Inflammatory macrophage treated with lipopolysaccharide for 4 hours (primary cell): ENCODE measurements at regions not wholly inside any gene's neighbourhood (a gene's known extent, or its start where the extent isn't known, plus 50 kb on each side); places are given as distances from the start of the nearest gene placed in this dataset.
"Not testable (repeated sequence)": the region's sequence is repeated elsewhere in the genome, so short reads cannot be mapped to it uniquely, and the experiment has no call there.

ENCODE experiments used
- DNase-seq: peaks from one replicate; pipeline ENCODE4 v3.0.0-alpha.2; 2020

GRCh38 chr5:160479220-160479619 lies 57.6 kb downstream of the PTTG1 start:
- DNase-seq = no peak

- DNase-seq = no peak
Measured at GRCh38 chr5:160479926-160480325, 58.3 kb downstream of the PTTG1 start.

- no peak for DNase-seq
Measured at GRCh38 chr5:160480652-160481051, 59.0 kb downstream of the PTTG1 start.

- no peak for DNase-seq
Measured at GRCh38 chr5:160484678-160485077, 63.0 kb downstream of the PTTG1 start.

GRCh38 chr5:160485364-160485969 lies 63.8 kb downstream of the PTTG1 start:
- peak; percentile 11 for DNase-seq

- DNase-seq = no peak
Measured at GRCh38 chr5:160486573-160486972, 64.9 kb downstream of the PTTG1 start.

GRCh38 chr5:160488394-160489325 lies 67.0 kb downstream of the PTTG1 start:
- DNase-seq = no peak

GRCh38 chr5:160491438-160491837 lies 69.8 kb downstream of the PTTG1 start:
- no peak for DNase-seq

- no peak for DNase-seq
Measured at GRCh38 chr5:160492565-160492964, 70.9 kb downstream of the PTTG1 start.

GRCh38 chr5:160493806-160494338 lies 72.2 kb downstream of the PTTG1 start:
- no peak for DNase-seq

GRCh38 chr5:160494451-160494850 lies 72.8 kb downstream of the PTTG1 start:
- no peak for DNase-seq

- no peak for DNase-seq
Measured at GRCh38 chr5:160496334-160496733, 74.7 kb downstream of the PTTG1 start.

GRCh38 chr5:160496784-160497183 lies 75.1 kb downstream of the PTTG1 start:
- no peak for DNase-seq

- no peak for DNase-seq
Measured at GRCh38 chr5:160497878-160498277, 76.2 kb downstream of the PTTG1 start.

GRCh38 chr5:160498441-160499043 lies 76.9 kb downstream of the PTTG1 start:
- DNase-seq = not testable (repeated sequence)

- DNase-seq = peak; percentile 95
Measured at GRCh38 chr5:160500786-160501779, 79.4 kb downstream of the PTTG1 start.

- DNase-seq = no peak
Measured at GRCh38 chr5:160504906-160505305, 83.3 kb downstream of the PTTG1 start.

- peak; percentile 69 for DNase-seq
Measured at GRCh38 chr5:160506006-160507004, 84.7 kb downstream of the PTTG1 start.

- peak; percentile 84 for DNase-seq
Measured at GRCh38 chr5:160507221-160507721, 85.6 kb downstream of the PTTG1 start.

- peak; percentile 84 for DNase-seq
Measured at GRCh38 chr5:160508780-160509361, 87.2 kb downstream of the PTTG1 start.
